CD4-positive, alpha-beta T cell treated with Interleukin-4 for 4 hours (primary cell): ENCODE measurements at regions not wholly inside any gene's neighbourhood (a gene's known extent, or its start where the extent isn't known, plus 50 kb on each side); places are given as distances from the start of the nearest gene placed in this dataset.

ENCODE experiments used
- DNase-seq: peaks from one replicate; pipeline ENCODE4 v3.0.0-alpha.2; 2020

GRCh38 chr1:96998466-96998865, 276.9 kb downstream of the PTBP2 start:
- DNase-seq: no peak

- no peak for DNase-seq
Measured at GRCh38 chr1:96999191-96999590, 277.6 kb downstream of the PTBP2 start.

GRCh38 chr1:97004054-97004453, 282.5 kb downstream of the PTBP2 start:
- DNase-seq: no peak

GRCh38 chr1:97004743-97005142, 283.2 kb downstream of the PTBP2 start:
- DNase-seq: no peak

- DNase-seq: no peak
Measured at GRCh38 chr1:97006044-97006661, 284.6 kb downstream of the PTBP2 start.

GRCh38 chr1:97007840-97008604, 286.4 kb downstream of the PTBP2 start:
- DNase-seq: no peak

GRCh38 chr1:97010566-97011264, 289.1 kb downstream of the PTBP2 start:
- DNase-seq: no peak

GRCh38 chr1:97013136-97013535, 291.6 kb downstream of the PTBP2 start:
- no peak for DNase-seq

GRCh38 chr1:97013941-97014340, 292.4 kb downstream of the PTBP2 start:
- DNase-seq: no peak

GRCh38 chr1:97014426-97014825, 292.8 kb downstream of the PTBP2 start:
- DNase-seq: no peak

GRCh38 chr1:97017895-97018294, 296.3 kb downstream of the PTBP2 start:
- no peak for DNase-seq
